GM21390 (cell line): ENCODE measurements at regions not wholly inside any gene's neighbourhood (a gene's known extent, or its start where the extent isn't known, plus 50 kb on each side); places are given as distances from the start of the nearest gene placed in this dataset.
"Not testable (repeated sequence)": the region's sequence is repeated elsewhere in the genome, so short reads cannot be mapped to it uniquely, and the experiment has no call there.

ENCODE experiments used
- ATAC-seq: cut with Tn5 transposase; IDR thresholded peaks from one replicate; pipeline ENCODE4 v1.9.1; 2021; ENCODE audit not compliant: unreplicated experiment

DNA sequence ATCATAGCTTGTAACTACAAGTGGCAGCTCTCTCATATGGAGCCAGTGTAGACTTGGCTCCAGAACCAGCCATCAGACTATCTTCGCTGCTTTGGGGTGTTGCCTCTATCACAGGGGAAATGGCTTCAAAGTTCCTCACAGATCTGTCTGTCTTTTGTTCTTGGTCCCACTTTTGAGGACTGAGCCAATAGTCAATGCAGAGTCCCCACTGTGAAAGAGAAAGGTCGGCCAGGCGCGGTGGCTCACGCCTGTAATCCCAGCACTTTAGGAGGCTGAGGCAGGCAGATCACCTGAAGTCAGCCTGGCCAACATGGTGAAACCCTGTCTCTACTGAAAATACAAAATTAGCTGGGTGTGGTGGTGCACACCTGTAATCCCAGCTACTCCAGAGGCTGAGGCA is 86.9 kb upstream of the FZD7 start:
- ATAC-seq: not testable (repeated sequence)

DNA sequence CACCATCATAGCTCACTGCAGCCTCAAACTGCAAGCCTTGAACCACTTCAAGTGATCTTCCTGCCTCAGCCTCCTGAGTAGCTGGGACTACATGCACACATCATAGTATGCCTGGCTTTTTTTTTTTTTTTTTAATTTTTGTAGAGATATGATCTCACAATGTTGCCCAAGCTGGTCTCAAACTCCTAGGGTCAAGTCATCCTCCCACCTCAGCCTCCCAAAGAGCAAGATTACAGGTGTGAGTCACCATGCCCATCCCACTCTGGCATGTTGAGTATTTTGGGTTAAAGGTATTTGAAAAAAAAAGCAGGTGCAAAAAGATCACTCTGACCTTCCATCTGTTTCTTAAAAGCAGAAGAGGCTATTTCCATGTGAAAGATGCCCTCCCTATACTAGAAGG is 86.4 kb upstream of the FZD7 start:
- ATAC-seq: no peak

DNA sequence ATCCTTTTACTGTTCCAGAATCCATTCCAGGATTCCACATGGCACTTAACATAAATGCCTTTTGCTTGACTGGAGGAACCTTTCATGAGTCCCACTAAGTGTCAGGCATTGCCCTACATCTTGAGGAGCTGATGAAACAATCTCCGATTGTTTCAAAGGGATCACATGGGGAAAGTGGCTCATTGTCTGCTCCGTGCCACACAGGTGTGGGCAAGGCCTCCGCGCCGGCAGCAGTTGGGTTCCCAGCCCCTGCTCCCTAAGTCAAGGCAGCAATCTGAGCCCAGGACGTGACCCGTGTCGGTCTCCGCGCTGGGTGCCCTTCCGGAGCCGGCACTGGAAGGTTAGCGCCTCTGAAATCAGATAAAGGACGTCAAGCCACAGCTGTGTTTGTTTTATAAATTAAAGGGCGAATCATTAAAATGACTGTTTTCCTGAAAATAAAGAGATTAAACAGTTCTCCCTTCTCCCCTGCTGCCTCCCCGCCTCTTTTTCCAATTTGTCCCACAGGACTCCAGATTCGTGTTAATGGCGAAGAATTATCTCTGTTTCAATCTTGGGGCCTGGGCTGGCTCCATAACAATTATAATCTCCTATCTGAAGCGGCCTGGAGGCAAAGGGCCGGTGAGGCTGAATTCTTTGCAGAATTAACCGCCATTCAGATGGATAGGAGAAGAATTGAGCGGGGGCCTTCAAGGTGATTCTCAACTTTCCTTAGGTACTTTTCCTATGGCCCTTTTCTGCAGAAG is 84.3 kb upstream of the FZD7 start:
- no peak for ATAC-seq

DNA sequence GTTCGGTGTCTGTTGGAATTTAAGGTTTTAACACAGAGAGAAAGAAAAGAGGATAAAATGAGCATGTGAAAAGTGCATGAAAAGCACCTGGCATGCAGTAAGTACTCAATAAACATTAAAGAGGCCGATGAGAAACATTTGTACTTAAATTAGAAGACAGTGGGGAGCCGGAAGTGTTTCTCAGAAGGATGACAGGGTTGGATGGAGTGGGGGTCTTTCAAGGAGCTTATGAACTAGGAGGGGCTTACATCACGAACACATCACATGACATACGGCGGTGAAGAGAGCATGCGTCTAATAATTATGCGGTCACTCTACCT is 83.8 kb upstream of the FZD7 start:
- ATAC-seq: no peak

DNA sequence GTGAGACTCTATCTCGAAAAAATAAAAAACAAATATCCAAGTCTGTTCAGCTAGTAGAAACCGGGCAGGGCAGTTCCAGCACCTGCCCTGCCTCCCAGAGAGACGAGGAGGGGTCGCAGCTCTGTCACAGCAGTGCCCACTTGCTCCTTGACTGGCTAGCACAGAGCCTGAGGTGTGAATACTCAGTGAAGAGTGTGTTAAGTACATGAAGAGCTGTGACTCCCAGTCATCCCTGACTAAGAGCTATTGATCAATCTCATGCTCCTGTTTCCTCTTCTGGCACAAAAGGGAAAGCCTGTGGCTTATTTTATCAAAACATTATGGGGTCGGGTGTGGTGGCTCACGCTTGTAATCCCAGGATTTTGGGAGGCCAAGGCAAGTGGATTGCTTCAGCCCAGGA is 83.0 kb upstream of the FZD7 start:
- no peak for ATAC-seq

DNA sequence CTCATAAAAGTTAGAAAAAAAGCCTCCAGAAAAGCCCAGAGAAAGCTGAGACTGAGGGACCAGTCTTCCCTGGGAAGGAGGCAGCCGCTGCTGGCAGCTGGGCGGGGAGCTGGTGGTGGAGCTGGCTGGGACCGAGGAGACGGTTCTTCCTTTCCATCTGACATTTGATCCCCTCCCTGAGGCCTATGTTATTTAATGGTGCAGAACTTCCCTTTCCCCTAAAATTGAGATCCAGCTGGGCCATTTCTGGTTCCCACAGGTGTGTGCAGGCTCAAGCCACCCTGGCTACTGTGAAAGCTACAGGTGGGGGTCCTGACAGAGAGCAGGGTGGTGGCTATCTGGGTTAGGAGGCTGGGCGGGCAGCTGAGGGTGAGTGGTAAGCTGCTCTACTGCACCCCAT is 81.5 kb upstream of the FZD7 start:
- no peak for ATAC-seq

DNA sequence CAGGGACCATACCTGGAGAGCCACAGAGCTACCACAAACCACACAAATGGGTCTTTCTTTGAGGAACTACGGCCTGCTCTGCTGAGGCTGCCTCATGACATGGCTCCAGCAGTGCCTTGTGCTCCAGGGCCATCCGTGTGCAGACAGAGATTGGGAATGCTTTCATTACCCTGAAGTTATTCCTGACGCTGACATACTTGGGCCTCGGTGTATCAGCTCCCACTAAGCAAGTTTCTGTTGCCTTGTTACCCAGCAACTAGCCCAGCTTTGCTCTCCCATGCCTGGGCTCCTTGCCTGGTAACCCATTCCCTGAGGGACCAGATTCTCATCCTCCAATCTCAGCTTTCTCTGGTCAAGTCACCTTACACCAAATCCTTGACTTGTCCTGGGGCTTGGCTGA is 80.3 kb upstream of the FZD7 start:
- no peak for ATAC-seq

DNA sequence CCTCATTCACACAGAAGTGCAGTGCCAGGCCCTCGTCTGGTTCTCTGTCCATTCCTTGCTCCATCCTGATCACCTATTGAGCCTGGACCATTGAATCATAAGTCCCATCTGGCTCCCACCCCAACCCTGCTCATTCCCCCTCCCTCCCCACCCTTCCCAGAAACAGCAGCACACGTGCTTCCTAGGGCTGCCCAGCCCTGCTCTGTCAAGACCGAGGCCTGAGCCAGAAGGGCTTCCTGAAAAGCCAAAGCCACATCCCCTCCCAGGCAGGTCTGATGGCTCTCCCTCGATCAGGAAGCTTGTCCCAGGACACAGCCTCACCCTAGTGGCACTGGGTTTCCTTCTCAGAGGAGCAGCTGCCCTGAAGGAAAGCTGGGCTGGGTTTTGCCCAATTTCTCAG is 79.8 kb upstream of the FZD7 start:
- no peak for ATAC-seq

DNA sequence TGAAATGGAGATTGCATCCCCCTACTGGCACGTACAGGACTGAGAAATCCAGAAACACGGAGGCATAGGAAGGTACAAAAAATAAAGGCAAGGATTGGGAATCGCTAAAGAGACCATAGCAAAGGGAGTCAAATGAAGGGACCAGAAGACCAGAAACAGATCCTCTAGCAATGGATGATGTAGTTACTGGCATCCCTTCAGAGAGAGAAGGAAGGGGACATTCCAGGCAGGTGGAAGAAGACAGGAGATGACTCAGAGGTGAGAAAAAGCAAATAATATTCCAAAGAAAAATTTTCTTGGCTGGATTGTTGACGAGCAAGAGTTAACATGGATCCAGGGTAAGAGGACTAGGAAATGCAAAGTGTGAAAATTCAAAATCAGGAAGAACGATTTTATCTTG is 78.4 kb upstream of the FZD7 start:
- ATAC-seq: no peak

DNA sequence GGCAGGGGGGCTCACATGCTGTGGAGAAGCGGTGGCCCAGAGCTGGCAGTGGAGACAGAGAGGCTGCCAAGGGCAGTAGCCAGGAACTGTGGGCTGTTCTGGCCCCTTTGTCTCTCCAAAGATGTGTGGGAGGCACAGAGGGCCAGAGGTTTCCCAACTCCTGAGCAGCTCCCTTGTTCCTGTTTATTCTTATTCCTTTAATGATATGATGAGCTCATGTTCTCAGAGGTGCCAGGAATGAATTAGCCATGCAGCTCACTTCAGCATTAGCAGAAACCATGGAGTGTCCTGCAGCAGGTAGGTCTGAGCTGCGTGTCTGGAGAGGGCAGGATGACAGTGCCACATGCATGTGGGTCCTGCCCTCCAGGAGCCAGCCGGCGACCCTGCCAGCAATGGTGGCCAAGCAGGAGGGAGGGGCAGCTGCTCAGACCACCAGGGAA is 77.9 kb upstream of the FZD7 start:
- ATAC-seq: no peak

DNA sequence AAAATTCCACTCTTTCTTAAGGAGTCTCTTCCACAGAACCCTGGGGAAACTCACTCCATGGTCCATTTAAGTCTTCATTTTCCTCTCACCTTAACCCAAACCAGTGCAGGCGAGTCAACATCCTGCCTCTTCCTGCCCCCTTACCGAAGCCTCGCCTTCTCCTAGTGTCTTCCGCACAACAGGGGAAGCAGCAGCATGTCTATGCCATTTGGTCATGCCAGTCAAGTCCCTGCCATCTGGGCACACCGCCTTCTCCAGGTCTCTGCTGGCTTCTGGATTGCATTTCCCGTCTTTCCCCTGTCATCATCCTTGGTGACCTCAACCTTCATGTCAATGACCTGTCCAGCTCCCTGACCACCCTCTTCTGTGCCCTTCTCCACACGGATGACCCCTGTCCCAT is 77.3 kb upstream of the FZD7 start:
- ATAC-seq: no peak

DNA sequence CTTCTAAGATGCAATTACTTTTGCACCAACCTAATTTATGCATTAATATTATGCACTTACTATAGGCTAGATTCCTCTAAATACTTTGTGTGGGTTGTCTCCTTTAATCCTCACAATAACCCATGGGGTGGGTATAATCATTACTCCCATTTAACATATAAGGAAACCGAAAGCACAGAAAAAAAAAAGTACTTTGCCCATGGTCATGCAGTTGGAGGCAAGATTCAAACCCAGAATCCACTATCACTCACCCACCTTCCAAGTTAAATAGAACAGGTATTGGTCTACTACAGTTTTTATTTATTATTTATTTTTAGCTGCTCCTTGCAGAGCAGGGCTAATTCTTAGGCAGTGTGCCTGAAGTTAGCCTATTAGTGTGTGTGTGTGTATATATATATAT is 76.6 kb upstream of the FZD7 start:
- no peak for ATAC-seq

DNA sequence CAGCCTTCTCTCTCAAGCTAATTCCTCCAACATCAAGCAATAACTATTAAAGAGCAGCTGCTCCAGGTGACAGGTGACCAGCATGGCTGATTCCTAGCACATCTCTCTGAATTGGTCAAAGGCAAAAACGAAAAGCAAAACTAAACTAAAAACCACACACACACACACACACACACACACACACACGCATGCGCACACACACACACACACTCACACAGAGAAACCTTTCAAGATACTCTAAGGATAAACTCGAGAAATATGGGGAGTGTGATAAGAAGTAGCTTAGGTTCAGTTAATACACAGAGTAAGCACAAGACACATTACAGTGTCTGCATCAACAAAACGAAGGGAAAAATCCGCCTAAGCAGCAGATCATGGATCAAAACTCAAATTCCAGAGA is 74.5 kb upstream of the FZD7 start:
- ATAC-seq: no peak

DNA sequence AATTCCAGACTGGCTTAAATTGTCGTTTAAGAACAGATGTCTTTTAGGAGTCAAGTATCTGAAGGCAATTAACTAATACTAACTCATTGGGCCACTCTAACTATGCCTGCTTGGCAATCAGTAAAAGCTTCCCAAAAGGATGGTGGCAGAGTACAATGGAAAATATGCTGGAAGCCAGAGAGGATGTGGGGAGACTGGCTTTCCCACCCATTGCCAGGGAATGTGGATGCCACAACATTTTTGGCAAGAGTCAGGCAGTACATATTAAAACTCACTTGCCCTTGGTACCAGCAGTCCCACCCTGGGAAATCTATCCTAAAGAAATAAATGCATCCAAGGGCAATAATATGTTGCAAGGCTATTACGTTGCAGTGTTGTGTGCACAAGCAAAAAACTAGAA is 74.0 kb upstream of the FZD7 start:
- ATAC-seq: no peak

DNA sequence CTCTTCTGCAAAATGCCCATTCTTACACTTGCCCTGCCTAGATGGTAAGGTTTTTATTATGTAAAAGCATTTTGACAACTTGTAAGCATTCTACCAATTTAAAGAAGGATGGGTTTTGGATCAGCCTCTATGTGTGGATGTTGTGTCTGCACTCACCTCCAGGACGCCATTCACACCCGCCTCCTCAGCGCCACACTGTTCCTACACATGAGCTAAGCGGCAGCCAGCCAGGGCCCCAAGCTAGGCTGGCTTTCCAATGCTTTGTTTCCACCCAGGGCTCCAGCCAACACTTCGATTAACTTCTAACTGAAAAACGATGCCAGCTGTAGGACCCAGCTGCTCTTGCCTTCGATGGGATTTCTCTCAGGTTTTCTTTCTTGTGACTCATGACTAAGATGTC is 73.3 kb upstream of the FZD7 start:
- ATAC-seq: no peak

DNA sequence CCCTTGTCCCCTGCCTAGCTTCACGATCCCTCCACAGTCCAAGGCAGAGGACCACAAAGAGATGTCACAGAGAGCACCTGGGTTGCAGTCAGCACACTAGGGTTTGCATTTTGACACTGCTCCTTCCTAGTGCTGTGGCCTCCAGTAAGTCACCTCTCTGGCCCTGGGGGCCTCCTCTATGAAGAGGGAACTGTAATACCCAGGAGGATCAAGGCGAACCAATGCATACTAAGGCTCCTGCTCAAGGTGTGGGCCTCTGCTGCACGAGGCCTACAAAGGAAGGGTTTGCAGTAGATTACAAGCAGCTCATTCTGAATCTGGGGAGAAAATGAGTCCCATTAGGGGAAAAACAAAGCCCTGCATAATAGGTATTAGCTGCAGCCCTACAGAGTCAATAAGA is 72.3 kb upstream of the FZD7 start:
- ATAC-seq: no peak

DNA sequence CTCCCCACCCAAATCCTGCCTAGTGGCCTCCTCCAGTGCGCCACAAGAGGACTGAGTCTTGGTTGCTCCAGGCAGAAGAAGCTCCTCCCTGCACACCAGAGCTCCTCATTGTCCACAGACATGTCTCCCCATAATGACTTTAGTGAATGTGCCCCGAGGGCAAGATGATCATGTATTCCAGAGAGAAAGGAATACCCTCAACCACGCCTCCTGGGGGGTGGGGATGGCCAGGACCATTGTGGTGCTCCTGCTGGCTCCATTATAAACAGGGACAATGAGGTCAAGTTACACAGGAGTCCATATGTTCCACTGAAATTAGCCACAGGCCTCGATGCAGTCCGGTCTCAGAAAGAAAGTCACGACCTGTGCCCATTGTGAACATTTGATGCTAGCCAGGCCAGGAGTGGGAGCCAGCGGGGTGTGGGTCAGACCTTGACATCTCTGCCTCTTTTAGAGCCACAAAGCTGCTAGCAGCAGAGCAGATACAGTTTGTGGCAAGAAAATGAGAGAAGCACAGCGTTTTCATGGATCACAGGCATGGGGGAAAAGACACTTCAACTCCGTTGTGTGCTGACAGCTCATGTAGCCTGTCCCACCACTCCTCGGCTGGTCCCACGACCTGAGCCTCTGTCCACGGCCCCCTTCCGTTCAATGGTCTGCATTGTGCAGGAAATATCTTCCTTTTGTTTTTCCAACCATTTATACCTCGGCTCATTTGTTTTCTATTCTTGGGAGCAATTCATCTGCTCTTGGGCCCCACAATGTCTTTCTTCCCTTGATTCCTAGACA is 70.7 kb upstream of the FZD7 start:
- ATAC-seq: no peak

DNA sequence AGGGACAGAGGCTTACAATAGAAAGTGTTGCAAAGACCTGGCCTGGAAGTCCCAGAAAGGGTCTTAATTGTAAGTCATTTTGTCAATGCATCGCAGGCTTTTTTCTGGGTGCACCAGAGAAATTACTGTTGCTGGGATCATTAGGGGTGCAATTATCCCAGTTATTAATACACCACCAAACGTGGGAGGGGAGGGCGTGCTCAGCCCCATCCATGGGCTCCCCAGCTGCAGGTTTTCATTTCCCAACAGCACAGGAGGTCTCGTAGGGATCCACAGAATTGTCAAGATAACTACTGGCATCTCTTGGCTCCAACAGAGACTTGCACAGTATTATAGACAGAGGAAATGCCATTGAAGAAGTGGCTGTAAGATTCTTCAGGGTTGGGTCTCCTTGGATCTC is 69.6 kb upstream of the FZD7 start:
- no peak for ATAC-seq

DNA sequence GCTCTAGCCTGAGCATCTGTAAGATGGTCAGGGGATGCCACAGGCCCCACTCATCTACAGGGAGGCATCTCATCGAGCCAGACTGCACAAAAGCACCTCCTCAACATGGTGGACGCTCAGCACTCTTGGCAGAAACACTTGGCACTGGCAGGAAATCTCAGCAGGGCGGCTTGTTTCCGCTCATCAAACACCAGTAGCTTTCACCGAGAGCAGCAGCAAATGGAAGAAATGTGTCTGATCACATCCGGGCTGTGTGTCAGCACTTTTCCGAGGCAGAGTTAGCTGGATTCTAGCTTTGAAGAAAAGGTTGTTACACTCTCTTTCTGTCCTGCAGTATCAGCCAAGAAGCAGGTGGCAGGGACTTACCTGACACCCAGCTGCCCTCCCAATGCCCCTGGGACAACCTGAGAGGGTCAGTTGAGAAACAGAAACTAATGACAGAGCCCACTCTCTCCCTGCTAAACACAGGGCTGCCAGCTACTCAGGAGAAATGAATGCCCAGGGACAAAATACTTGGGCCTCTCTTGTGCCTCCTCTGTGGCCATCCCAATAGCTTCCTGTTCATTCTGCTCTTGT is 68.9 kb upstream of the FZD7 start:
- no peak for ATAC-seq

DNA sequence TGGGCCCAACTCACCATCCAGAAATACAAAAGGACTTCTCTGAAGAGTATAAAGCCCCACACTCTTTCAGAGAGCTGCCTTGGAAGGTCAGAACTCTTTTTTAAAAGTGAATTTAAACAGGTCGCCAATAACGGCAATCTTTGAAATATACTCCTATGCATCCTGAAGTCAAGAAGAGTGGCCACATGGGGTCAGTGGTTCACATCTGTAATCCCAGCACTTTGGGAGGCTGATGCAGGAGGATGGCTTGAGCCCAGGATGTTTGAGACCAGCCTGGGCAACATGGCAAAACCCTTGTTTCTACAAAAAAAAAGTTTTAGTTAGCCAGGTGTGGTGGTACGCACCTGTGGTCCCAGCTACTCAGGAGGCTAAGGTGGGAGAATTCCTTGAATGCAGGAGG is 68.1 kb upstream of the FZD7 start:
- no peak for ATAC-seq

DNA sequence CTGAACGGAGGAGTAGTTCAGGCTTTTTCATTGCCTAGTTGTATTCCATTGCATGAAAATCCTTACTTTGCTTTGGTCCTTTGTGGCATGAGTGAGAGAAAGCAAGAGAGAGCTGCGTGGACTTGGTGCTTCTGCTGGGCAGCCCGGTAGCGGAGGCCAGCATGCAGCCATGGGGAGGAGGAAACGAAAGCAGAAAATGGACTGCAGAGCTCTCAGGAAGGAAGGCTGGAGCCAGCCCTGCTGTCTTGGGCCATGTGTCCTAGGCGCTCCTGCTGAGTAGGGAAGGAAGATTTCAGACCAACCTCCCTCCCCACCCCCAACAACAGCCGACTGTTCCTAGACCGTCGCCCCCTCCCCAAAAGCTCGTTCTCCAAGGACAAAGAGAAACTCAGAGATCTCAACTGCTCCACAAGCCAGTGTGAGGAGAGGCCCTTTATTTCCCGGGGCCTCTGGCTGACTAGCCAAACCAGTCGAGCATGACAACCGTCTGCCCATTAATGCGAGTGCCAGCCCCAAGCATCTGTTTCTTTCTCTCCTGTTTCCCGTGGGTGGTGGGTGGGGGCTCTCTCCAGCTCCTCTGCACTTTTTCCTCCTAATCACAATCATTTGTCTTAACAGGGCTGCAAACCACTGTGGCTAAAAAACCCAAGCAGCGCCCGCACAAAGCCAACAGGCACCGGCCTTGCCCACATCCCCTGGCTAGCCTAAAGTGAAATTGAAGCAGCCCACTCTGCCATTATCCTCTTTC is 66.8 kb upstream of the FZD7 start:
- no peak for ATAC-seq

DNA sequence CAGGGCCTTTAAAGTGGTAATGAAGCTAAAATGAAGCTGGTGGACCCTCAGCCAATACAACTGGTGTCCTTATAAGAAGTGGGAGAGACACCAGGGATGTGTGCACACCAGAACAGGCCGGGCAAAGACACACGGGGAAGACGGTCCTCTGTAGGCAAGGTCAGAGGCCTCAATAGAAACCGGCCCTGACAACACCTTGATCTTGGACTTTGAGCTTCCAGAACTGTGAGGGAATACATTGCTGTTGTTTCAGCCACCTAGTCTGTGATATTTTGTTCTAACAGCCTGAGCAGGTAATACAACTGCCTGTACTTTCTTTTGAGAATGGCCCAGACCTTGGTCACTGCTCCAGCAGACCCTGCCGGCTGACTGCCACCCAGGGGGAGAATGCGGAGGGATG is 65.6 kb upstream of the FZD7 start:
- ATAC-seq: no peak
